CD14-positive monocyte (primary cell): ENCODE measurements at regions not wholly inside any gene's neighbourhood (a gene's known extent, or its start where the extent isn't known, plus 50 kb on each side); places are given as distances from the start of the nearest gene placed in this dataset.

Experiments used
- DNase-seq, 3 donors: peaks; one replicate each; pipeline ENCODE4 v3.0.0-alpha.2; 2011 to 2022
- H2AFZ ChIP-seq: 2 replicates; pipeline ENCODE4 v1.6.0; 2012; ENCODE audit warnings: mild to moderate bottlenecking, low read depth, low read length, inconsistent platforms; ENCODE audit not compliant: insufficient read depth, poor library complexity, severe bottlenecking
- H3K27ac ChIP-seq, 2 donors: 1 replicate in 1 of 2; 2 replicates in 1 of 2; pipeline ENCODE4 v1.5.1; 2012 to 2013; ENCODE audit warnings: low read length in 2 of 2, control low read depth in 1 of 2, inconsistent platforms in 1 of 2, low read depth in 1 of 2, mild to moderate bottlenecking in 1 of 2
- H3K27me3 ChIP-seq, 2 donors: one replicate each; pipeline versions ENCODE4 v1.6.0 to v1.6.1; 2011 to 2013; ENCODE audit warnings: low read length in 2 of 2; ENCODE audit not compliant: control insufficient read depth in 2 of 2, insufficient read depth in 2 of 2
- H3K36me3 ChIP-seq, 2 donors: replicated peaks in 1 of 2; 1 replicate in 1 of 2; 2 replicates in 1 of 2; pipeline versions ENCODE4 v1.5.1 to v1.6.1; 2012 to 2013; ENCODE audit warnings: low read length in 2 of 2, control low read depth in 1 of 2, inconsistent platforms in 1 of 2, mild to moderate bottlenecking in 1 of 2; ENCODE audit not compliant: insufficient read depth in 2 of 2, control insufficient read depth in 1 of 2
- H3K4me1 ChIP-seq, 2 donors: 1 replicate in 1 of 2; 2 replicates in 1 of 2; pipeline versions ENCODE4 v1.5.1 to v1.6.1; 2012 to 2013; ENCODE audit warnings: low read length in 2 of 2, control low read depth in 1 of 2, inconsistent platforms in 1 of 2, mild to moderate bottlenecking in 1 of 2, moderate library complexity in 1 of 2; ENCODE audit not compliant: insufficient read depth in 2 of 2, control insufficient read depth in 1 of 2
- H3K4me2 ChIP-seq: replicated peaks from 2 replicates; pipeline ENCODE3; 2012; ENCODE audit warnings: low read length, moderate library complexity, mild to moderate bottlenecking; ENCODE audit not compliant: poor library complexity, severe bottlenecking; ENCODE audit errors: extremely low read depth
- H3K4me3 ChIP-seq, 3 experiments: fragments of 200-600 bp in 1 of 3; sonication (generic) in 1 of 3; replicated peaks in 1 of 3; 1 replicate in 2 of 3; 2 replicates in 1 of 3; pipeline ENCODE4 v1.5.1; 2011 to 2013; ENCODE audit warnings: low read length in 3 of 3, mild to moderate bottlenecking in 3 of 3, control low read depth in 2 of 3, low read depth in 2 of 3, inconsistent platforms in 1 of 3, moderate library complexity in 1 of 3
- H3K79me2 ChIP-seq: 2 replicates; pipeline ENCODE4 v1.6.0; 2012; ENCODE audit warnings: mild to moderate bottlenecking, control low read depth, inconsistent platforms, low read length, moderate library complexity; ENCODE audit not compliant: insufficient read depth
- H3K9ac ChIP-seq: 2 replicates; pipeline ENCODE4 v1.6.0; 2017; ENCODE audit warnings: low read length, mild to moderate bottlenecking; ENCODE audit not compliant: insufficient read depth, poor library complexity, severe bottlenecking
- H3K9me3 ChIP-seq, 2 donors: replicated peaks in 1 of 2; 1 replicate in 1 of 2; 2 replicates in 1 of 2; pipeline versions ENCODE4 v1.5.1 to v1.6.1; 2012 to 2013; ENCODE audit warnings: low read length in 2 of 2, control low read depth in 1 of 2; ENCODE audit not compliant: control insufficient read depth in 1 of 2, insufficient read depth in 1 of 2
- H4K20me1 ChIP-seq: 2 replicates; pipeline ENCODE4 v1.6.0; 2012; ENCODE audit warnings: mild to moderate bottlenecking, low read length, control low read depth, moderate library complexity; ENCODE audit not compliant: insufficient read depth
- H3K27ac Mint-ChIP-seq, 7 donors: one replicate each; pipeline ENCODE4 v1.8.0; 2020; ENCODE audit warnings: mild to moderate bottlenecking in 7 of 7, mixed read lengths in 7 of 7, moderate library complexity in 6 of 7, inconsistent platforms in 2 of 7
- H3K27me3 Mint-ChIP-seq, 3 donors: one replicate each; pipeline ENCODE4 v1.8.0; 2021 to 2022; ENCODE audit warnings: low read depth in 3 of 3, mild to moderate bottlenecking in 3 of 3, mixed read lengths in 3 of 3, moderate library complexity in 3 of 3, inconsistent platforms in 1 of 3
- H3K36me3 Mint-ChIP-seq, 2 donors: one replicate each; pipeline ENCODE4 v1.8.0; 2020; ENCODE audit warnings: mixed read lengths in 2 of 2, inconsistent platforms in 1 of 2, mild to moderate bottlenecking in 1 of 2
- H3K4me1 Mint-ChIP-seq: one replicate; pipeline ENCODE4 v1.8.0; 2020; ENCODE audit warnings: mild to moderate bottlenecking, mixed read lengths
- H3K4me3 Mint-ChIP-seq, 2 donors: one replicate each; pipeline ENCODE4 v1.8.0; 2020; ENCODE audit warnings: mild to moderate bottlenecking in 2 of 2, mixed read lengths in 2 of 2, moderate library complexity in 1 of 2
- H3K9me3 Mint-ChIP-seq, 7 donors: one replicate each; pipeline ENCODE4 v1.8.0; 2020 to 2022; ENCODE audit warnings: mixed read lengths in 7 of 7, mild to moderate bottlenecking in 6 of 7, moderate library complexity in 6 of 7, inconsistent platforms in 2 of 7
- CTCF ChIP-seq: fragments of 200-600 bp; IDR thresholded peaks from one replicate; pipeline ENCODE4 v1.8.0; 2022; ENCODE audit warnings: antibody characterized with exemption, mild to moderate bottlenecking
- WGBS: methylation state at CpG from one replicate; pipeline ENCODE4 v1.1.5; 2013; ENCODE audit warnings: missing lambda C conversion rate; ENCODE audit not compliant: insufficient coverage; 5-methylcytosine and 5-hydroxymethylcytosine counted together
- intact Hi-C, 2 donors: fragments of 100-400 bp; cut with micrococcal nuclease; formaldehyde crosslinking; loops; one replicate each; pipeline versions ENCODE4 v1.15.0 to v1.15.1; 2023

- H3K79me2 ChIP-seq, result no peaks in the 10 kb centered on the region
- no peaks in the 10 kb centered on the region for H3K36me3 ChIP-seq
- Mint-ChIP-seq H3K4me3 (no peak overlapping the region), H3K9me3 (no peaks in the 10 kb centered on the region), H3K27ac (peak overlapping the region in 6 of 7 donors; percentile 76 to 94 (median 86)), H3K4me1 (peaks cover 46% of the 10 kb centered on the region), H3K27me3 (peaks cover 0 to 6% (median 0%) of the 10 kb centered on the region in 3 donors), H3K36me3 (no peaks in the 10 kb centered on the region)
- intact Hi-C loops, result loop anchor here (2.0 to 5.0 kb wide), 2 partner anchors 31 to 47 kb away; no protein-coding TSS in a partner anchor
- peaks cover 47% of the 10 kb centered on the region in 2 donors for H3K4me1 ChIP-seq
- no peak overlapping the region for H3K4me3 ChIP-seq
- TF ChIP-seq CTCF, result no peak
- peak overlapping the region; percentile 27 for H3K4me2 ChIP-seq
- H2AFZ ChIP-seq, result no peak overlapping the region
- H3K9me3 ChIP-seq, result no peaks in the 10 kb centered on the region
- no peak overlapping the region for H3K9ac ChIP-seq
- 25% methylated on average over 6 of the region's 6 CpGs for WGBS
- no peaks in the 10 kb centered on the region for H4K20me1 ChIP-seq
- peak overlapping the region in 1 of 2 donors; percentile 46 for H3K27ac ChIP-seq
- H3K27me3 ChIP-seq, result no peaks in the 10 kb centered on the region
- peak in 2 of 3 donors; percentile 60 to 77 for DNase-seq
Measured at GRCh38 chr20:5689463-5689862, 60.7 kb upstream of the SHLD1 start.

GRCh38 chr20:5688431-5688972, 61.7 kb upstream of the SHLD1 start:
- peak; percentile 57 to 95 (median 84) for DNase-seq
- Mint-ChIP-seq H3K4me1 (peaks cover 46% of the 10 kb centered on the region), H3K27ac (peak overlapping the region; percentile 76 to 94 (median 89)), H3K9me3 (no peaks in the 10 kb centered on the region), H3K27me3 (peaks cover 0 to 6% (median 0%) of the 10 kb centered on the region in 3 donors), H3K4me3 (peak overlapping the region; percentile 53 to 68), H3K36me3 (no peaks in the 10 kb centered on the region)
- H3K79me2 ChIP-seq, result no peaks in the 10 kb centered on the region
- H3K9ac ChIP-seq, result no peak overlapping the region
- WGBS, result 2% methylated on average over 5 of the region's 12 CpGs
- peak overlapping the region; percentile 42 for H2AFZ ChIP-seq
- H3K4me1 ChIP-seq, result peaks cover 47% of the 10 kb centered on the region in 2 donors
- no peaks in the 10 kb centered on the region for H4K20me1 ChIP-seq
- no peak for TF ChIP-seq CTCF
- H3K27me3 ChIP-seq, result no peaks in the 10 kb centered on the region
- H3K9me3 ChIP-seq, result no peaks in the 10 kb centered on the region
- H3K4me3 ChIP-seq, result peak overlapping the region in 1 of 3 experiments; percentile 24
- H3K36me3 ChIP-seq, result no peaks in the 10 kb centered on the region
- peak overlapping the region; percentile 73 to 74 for H3K27ac ChIP-seq
- intact Hi-C loops, result loop anchor here (2.0 to 5.0 kb wide), 2 partner anchors 30 to 46 kb away; no protein-coding TSS in a partner anchor
- peak overlapping the region; percentile 42 for H3K4me2 ChIP-seq
